ENCODE measurements at regions not wholly inside any gene's neighbourhood (a gene's known extent, or its start where the extent isn't known, plus 50 kb on each side); places are given as distances from the start of the nearest gene placed in this dataset.

DNA sequence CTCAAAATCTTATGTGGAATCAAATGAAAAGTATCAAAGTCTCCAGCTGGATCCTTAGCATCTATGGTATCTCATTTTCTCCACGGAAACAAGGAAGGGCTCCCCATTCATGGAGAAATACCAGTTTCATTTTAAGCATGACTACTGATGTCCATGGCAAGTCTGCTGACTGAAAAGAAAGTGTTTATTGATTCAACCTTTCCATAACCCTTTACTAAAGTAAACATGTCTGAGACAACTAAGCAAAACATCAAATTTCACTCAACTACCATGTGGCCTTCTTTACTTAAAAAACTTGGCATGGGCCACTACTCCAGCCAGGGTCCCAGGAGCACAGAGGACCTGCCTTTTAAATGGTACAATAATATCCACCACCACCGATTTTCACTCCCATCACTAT lies 928.0 kb upstream of the SOX9 start:
- Histone ChIP-seq H3K9me3 (ENCODE audit: control extremely low read depth in 1 of 3, control insufficient read depth in 2 of 3, insufficient read depth in 1 of 3, low read length in 2 of 3) (no peaks in the 10 kb centered on the region), H3K27ac (ENCODE audit: low read length in 2 of 2) (no peak overlapping the region), H3K9ac (ENCODE audit: low read length) (no peak overlapping the region), H3K4me3 (ENCODE audit: control extremely low read depth in 1 of 5, extremely low read depth in 1 of 5, insufficient read depth in 1 of 5, low read depth in 2 of 5, low read length in 4 of 5) (no peak overlapping the region), H4K20me1 (ENCODE audit: control insufficient read depth, insufficient read depth, low read length, poor library complexity, severe bottlenecking) (no peaks in the 10 kb centered on the region), H3K4me2 (replicated peaks; ENCODE audit: low read depth, low read length, poor library complexity, severe bottlenecking) (no peak overlapping the region), H3K4me1 (ENCODE audit: control insufficient read depth in 2 of 2, insufficient read depth in 2 of 2, low read length in 2 of 2) (no peaks in the 10 kb centered on the region), H3K36me3 (replicated peaks in 1 of 2; ENCODE audit: control extremely low read depth in 1 of 2, control insufficient read depth in 1 of 2, extremely low read depth in 1 of 2, insufficient read depth in 2 of 2, low read length in 1 of 2) (no peaks in the 10 kb centered on the region), H2AFZ (ENCODE audit: insufficient read depth, low read depth, low read length, poor library complexity, severe bottlenecking) (no peak overlapping the region), H3K79me2 (ENCODE audit: control insufficient read depth, insufficient read depth, low read length) (no peaks in the 10 kb centered on the region), H3K27me3 (replicated peaks in 1 of 4; ENCODE audit: control extremely low read depth in 1 of 4, control insufficient read depth in 3 of 4, insufficient read depth in 4 of 4, low read length in 3 of 4) (no peaks in the 10 kb centered on the region)
- DNase-seq: no peak
- ATAC-seq (ENCODE audit: low read depth): no peak
- H3K27ac Mint-ChIP-seq: no peak overlapping the region
- intact Hi-C loops (cut with micrococcal nuclease): no loop called here
- H3K4me1 Mint-ChIP-seq: no peaks in the 10 kb centered on the region
- peaks cover 7% of the 10 kb centered on the region for H3K9me3 Mint-ChIP-seq (ENCODE audit: insufficient read depth)
- H3K4me3 Mint-ChIP-seq: no peak overlapping the region
- no CpG with 5 or more reads among the region's 2 CpGs for WGBS (ENCODE audit: insufficient coverage)
- TF ChIP-seq, protein P1, sequence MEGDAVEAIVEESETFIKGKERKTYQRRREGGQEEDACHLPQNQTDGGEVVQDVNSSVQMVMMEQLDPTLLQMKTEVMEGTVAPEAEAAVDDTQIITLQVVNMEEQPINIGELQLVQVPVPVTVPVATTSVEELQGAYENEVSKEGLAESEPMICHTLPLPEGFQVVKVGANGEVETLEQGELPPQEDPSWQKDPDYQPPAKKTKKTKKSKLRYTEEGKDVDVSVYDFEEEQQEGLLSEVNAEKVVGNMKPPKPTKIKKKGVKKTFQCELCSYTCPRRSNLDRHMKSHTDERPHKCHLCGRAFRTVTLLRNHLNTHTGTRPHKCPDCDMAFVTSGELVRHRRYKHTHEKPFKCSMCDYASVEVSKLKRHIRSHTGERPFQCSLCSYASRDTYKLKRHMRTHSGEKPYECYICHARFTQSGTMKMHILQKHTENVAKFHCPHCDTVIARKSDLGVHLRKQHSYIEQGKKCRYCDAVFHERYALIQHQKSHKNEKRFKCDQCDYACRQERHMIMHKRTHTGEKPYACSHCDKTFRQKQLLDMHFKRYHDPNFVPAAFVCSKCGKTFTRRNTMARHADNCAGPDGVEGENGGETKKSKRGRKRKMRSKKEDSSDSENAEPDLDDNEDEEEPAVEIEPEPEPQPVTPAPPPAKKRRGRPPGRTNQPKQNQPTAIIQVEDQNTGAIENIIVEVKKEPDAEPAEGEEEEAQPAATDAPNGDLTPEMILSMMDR (IDR thresholded peaks at IDR 0.05): no peak
- TF ChIP-seq EZH2 (IDR thresholded peaks at IDR 0.05; ENCODE audit: borderline replicate concordance, insufficient read depth, low read depth, low read length, poor library complexity, severe bottlenecking): no peak
- POLR2A ChIA-PET: no interaction called here
- CTCF ChIA-PET: no interaction called here
- H3K27me3 Mint-ChIP-seq: no peaks in the 10 kb centered on the region

DNA sequence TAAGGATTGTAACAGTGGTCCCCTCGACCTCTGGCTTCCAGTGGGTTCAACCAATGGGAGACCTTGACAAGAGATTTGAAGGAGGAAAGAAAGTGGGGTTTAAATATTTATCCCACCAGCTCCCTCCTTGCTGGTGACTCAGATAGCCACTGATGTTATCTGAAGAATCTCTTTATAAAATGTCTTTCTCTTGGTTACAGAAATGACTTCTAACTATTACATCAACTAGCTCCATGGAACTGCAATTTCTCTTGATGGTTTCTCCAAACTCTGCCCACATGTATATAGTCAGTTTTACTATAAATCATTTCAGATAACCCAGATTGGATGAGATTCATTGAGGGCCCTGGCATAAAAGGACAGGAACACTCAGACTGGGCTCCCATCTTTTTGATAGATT lies 920.2 kb upstream of the SOX9 start:
- TF ChIP-seq, protein P1 (IDR thresholded peaks at IDR 0.05): no peak
- no peak for TF ChIP-seq EZH2 (IDR thresholded peaks at IDR 0.05; ENCODE audit: borderline replicate concordance, insufficient read depth, low read depth, low read length, poor library complexity, severe bottlenecking)
- ATAC-seq (ENCODE audit: low read depth): no peak
- intact Hi-C loops (cut with micrococcal nuclease): no loop called here
- H3K4me1 Mint-ChIP-seq: no peaks in the 10 kb centered on the region
- no peak overlapping the region for H2AFZ ChIP-seq (ENCODE audit: insufficient read depth, low read depth, low read length, poor library complexity, severe bottlenecking)
- POLR2A ChIA-PET: no interaction called here
- H3K9me3 ChIP-seq (ENCODE audit: control extremely low read depth in 1 of 3, control insufficient read depth in 2 of 3, insufficient read depth in 1 of 3, low read length in 2 of 3): peaks cover 0 to 1% (median 0%) of the 10 kb centered on the region in 3 donors
- CTCF ChIA-PET: no interaction called here
- no peaks in the 10 kb centered on the region for H3K36me3 ChIP-seq (replicated peaks in 1 of 2; ENCODE audit: control extremely low read depth in 1 of 2, control insufficient read depth in 1 of 2, extremely low read depth in 1 of 2, insufficient read depth in 2 of 2, low read length in 1 of 2)
- H4K20me1 ChIP-seq (ENCODE audit: control insufficient read depth, insufficient read depth, low read length, poor library complexity, severe bottlenecking): no peaks in the 10 kb centered on the region
- peaks cover 9% of the 10 kb centered on the region for H3K9me3 Mint-ChIP-seq (ENCODE audit: insufficient read depth)
- no peak for DNase-seq
- H3K27ac Mint-ChIP-seq: no peak overlapping the region
- H3K4me1 ChIP-seq (ENCODE audit: control insufficient read depth in 2 of 2, insufficient read depth in 2 of 2, low read length in 2 of 2): no peaks in the 10 kb centered on the region
- H3K27ac ChIP-seq (ENCODE audit: low read length in 2 of 2): no peak overlapping the region
- whole genome bisulfite sequencing (ENCODE audit: insufficient coverage): no CpG with 5 or more reads among the region's 1 CpG
- H3K4me3 Mint-ChIP-seq: no peak overlapping the region
- no peak overlapping the region for H3K4me3 ChIP-seq (ENCODE audit: control extremely low read depth in 1 of 5, extremely low read depth in 1 of 5, insufficient read depth in 1 of 5, low read depth in 2 of 5, low read length in 4 of 5)
- H3K27me3 ChIP-seq (replicated peaks in 1 of 4; ENCODE audit: control extremely low read depth in 1 of 4, control insufficient read depth in 3 of 4, insufficient read depth in 4 of 4, low read length in 3 of 4): no peaks in the 10 kb centered on the region
- no peak overlapping the region for H3K4me2 ChIP-seq (replicated peaks; ENCODE audit: low read depth, low read length, poor library complexity, severe bottlenecking)
- H3K27me3 Mint-ChIP-seq: no peaks in the 10 kb centered on the region
- no peaks in the 10 kb centered on the region for H3K79me2 ChIP-seq (ENCODE audit: control insufficient read depth, insufficient read depth, low read length)
- no peak overlapping the region for H3K9ac ChIP-seq (ENCODE audit: low read length)

Data from B cell (primary cell).